ENCODE measurements at regions not wholly inside any gene's neighbourhood (a gene's known extent, or its start where the extent isn't known, plus 50 kb on each side); places are given as distances from the start of the nearest gene placed in this dataset.

DNA sequence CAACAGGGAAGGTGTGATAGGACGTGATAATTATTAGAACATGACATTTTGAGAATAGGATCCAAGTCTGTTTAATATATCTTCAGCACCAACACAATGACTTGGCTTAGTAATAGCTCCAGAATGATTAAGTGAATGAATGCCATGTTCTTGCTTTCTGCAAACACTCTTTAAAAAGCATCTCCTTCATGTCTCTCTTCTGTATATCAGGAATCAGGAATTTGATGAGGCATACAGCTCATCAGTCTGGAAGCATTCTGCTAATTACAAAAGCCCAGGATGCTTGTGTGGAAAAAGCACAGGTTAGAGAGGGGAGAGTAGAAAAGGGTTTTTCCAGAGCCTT is 113.0 kb upstream of the ZNF648 start:
- TF ChIP-seq, protein P1, sequence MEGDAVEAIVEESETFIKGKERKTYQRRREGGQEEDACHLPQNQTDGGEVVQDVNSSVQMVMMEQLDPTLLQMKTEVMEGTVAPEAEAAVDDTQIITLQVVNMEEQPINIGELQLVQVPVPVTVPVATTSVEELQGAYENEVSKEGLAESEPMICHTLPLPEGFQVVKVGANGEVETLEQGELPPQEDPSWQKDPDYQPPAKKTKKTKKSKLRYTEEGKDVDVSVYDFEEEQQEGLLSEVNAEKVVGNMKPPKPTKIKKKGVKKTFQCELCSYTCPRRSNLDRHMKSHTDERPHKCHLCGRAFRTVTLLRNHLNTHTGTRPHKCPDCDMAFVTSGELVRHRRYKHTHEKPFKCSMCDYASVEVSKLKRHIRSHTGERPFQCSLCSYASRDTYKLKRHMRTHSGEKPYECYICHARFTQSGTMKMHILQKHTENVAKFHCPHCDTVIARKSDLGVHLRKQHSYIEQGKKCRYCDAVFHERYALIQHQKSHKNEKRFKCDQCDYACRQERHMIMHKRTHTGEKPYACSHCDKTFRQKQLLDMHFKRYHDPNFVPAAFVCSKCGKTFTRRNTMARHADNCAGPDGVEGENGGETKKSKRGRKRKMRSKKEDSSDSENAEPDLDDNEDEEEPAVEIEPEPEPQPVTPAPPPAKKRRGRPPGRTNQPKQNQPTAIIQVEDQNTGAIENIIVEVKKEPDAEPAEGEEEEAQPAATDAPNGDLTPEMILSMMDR (IDR thresholded peaks at IDR 0.05), result no peak
- no peak for TF ChIP-seq EZH2 (IDR thresholded peaks at IDR 0.05; ENCODE audit: borderline replicate concordance, insufficient read depth, low read depth, low read length, poor library complexity, severe bottlenecking)

Data from B cell (primary cell).